NCI-H146 (cell line): ENCODE measurements at regions not wholly inside any gene's neighbourhood (a gene's known extent, or its start where the extent isn't known, plus 50 kb on each side); places are given as distances from the start of the nearest gene placed in this dataset.
"Not testable (repeated sequence)": the region's sequence is repeated elsewhere in the genome, so short reads cannot be mapped to it uniquely, and the experiment has no call there.

Experiments
- DNase-seq: peaks from one replicate; lab custom pipeline; 2025; lab: John Stamatoyannopoulos, UW

DNA sequence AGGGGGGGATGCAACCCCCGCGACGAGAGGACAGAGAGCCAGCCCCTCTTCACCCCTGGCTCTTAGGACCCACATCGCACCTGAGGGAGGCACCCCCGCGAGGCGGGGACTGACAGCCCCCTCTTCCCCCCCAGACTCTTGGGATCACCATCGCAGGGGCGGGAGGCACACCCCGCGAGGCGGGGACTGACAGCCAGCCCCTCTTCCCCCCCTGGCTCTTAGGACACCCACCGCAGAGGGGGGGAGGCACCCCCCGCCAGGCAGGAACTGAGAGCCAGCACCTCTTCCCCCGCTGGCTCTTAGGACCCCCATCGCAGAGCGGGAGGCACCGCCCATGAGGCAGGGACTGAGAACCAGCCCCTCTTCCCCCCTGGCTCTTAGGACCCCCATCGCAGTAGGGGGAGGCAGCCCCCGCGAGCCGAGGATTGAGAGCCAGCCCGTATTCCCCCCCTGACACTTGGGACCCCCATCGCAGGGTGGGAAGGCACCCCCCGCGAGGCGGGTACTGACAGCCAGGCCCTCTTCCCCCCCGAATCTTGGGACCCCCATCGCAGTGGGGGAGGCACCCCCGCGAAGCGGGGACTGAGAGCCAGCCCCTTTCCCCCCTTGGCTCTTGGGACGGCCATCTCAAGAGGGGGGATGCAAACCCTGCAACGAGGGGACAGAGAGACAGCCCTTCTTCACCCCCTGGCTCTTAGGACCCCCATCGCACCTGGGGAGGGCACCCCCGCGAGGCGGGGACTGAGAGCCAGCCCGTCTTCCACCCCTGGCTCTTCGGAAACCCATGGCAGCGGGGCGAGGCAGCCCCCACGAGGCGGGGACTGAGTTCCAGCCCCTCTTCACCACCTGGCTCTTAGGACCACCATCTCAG, 2425.1 kb upstream of the PCDH20 start:
- DNase-seq = no peak

DNA sequence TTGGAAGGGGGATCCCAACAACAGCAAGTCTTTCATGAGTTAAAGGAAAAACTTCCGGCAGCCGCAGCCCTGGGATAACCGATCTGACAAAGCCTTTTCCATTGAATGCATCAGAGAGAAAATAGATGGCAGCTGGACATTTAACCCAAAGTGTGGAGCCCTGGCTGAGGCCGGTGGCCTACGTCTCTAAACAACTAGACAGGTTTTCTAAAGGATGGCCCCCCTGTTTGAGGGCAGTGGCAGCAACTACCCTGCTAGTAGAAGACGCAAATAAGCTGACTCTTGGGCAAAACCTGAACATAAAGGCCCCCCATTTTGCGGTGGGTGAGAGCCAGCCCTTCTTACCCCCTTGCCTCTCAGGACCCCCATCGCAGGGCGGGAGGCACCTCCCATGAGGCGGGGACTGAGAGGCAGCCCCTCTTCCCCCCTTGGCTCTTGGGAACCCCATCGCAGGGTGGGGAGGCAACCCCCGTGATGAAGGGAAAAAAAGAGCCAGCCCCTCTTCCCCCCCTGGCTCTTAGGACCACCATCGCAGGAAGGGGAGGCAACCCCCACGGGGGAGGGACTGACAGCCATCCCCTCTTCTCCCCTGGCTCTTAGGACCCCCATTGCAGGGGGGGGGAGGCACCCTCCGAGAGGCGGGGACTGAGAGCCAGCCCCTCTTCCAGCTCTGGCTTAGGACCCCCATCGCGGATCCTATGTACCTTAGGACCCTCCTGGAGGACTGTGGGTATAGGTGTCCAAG, 2422.9 kb upstream of the PCDH20 start:
- DNase-seq = peak; percentile 41

DNA sequence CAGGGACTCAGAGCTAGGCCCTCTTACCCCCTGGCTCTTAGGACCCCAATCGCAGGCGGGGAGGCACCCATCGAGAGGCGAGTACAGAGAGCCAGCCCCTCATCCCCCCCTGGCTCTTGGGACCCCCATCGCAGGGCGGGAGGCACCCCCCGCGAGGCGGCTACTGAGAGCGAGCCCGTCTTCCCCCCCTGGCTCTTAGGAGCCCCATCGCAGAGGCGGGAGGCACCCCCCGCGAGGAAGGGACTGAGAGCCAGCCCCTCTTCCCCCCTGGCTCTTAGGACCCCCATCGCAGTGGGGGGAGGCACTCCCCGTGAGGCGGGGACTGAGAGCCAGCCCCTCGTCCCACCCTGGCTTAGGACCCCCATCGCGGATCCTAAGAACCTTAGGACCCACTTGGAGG, 2422.1 kb upstream of the PCDH20 start:
- DNase-seq = not testable (repeated sequence)

DNA sequence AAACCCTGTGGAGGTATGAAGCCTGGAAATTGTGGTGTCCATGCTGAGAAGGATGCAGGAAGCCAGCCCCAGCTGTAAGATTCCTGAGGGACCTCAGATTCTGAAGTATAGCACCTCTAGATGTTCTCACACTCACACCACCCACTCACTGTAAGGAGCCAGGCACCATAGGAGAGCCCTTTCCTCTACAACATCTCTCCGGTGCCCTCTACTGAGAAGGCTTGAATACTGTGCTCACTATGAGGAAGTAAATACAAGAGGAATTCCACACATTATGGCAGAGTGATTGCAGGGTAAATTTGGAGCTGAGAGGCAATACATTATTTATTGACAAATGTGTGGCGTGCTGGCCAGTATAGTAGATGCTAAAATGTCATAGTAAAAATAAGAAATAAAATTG, 2414.0 kb upstream of the PCDH20 start:
- DNase-seq = not testable (repeated sequence)

DNA sequence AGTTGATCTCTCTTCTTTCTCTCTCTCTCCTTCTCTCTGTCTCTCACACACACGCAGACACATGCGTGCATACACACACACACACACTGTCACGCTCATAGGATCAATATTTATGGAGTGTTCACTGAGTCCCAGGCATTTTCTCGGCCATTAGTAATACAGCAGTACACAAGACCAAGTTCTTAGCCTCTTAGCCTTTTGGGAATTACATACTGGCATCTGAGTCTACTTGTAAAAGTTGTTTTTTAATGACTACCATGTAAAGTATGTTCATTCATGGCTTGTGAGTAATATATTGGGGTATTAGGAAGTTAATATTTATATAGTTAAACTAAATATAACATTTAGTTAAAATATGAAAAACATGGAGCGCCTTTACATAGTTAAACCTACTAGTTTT, 2406.1 kb upstream of the PCDH20 start:
- DNase-seq = not testable (repeated sequence)

DNA sequence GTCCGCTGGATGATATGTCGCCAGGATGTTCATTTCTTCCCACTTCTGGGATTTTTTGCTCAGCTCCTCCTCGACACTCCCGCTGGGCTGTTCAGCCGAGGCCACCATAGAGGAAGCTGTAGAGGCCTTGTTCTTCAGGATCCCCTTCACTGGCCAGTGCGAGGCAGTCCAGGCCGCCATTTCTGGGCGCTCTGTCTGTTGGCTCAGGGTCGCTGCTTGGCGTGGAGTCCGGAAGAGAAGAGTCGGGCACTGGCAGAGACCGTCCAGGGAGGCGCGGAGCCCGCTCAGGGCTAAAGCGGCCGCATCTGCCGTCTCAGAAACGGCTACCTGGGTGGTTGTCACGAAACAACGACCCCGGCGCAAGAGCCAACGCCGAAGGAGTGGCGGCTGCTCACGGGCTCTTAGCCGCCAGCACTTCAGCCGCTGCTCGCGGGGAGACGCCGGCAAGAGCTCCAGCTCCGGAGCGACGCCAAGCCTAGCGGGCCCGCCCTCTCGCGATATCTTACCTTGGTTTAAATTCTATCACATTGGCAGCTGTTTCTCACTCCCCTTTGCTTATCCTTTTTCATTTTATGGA, 2395.9 kb upstream of the PCDH20 start:
- DNase-seq = peak; percentile 80

DNA sequence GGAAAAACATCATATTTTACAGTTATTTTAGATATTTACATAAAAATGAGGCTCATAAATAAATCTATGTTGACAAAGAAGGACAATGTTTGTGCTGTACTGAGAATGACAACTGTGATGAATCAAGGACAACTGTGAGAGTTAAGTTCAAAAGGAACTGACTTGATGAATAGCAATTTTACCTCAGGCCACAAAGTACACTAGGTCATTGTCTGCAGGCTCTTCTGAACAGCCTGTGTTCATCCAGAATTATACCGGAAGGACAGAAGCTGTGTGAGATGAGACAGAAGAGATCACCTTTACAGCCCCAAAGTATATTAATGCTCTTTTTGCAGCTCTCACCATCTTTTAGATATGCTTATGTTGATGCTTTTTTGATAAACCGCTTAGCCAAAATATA, 2375.5 kb upstream of the PCDH20 start:
- not testable (repeated sequence) for DNase-seq

DNA sequence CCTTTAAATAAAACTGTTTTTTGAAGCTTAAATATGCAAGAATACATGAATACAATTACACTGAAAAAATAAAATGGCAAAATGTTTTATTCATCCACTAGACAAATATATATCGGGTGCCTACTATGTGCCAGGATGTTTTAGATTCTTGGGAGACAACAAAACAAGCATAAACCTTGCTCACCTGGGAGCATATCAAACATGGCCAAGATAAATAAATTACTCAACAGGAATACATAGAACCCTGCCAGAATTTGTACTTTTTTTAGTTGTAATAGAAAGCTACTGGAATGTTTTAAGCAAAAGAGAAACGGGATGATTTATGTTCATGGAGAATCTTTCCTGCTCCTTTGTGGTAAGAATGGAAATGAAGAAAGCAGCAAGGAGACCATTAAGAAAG, 2358.5 kb upstream of the PCDH20 start:
- DNase-seq = no peak

DNA sequence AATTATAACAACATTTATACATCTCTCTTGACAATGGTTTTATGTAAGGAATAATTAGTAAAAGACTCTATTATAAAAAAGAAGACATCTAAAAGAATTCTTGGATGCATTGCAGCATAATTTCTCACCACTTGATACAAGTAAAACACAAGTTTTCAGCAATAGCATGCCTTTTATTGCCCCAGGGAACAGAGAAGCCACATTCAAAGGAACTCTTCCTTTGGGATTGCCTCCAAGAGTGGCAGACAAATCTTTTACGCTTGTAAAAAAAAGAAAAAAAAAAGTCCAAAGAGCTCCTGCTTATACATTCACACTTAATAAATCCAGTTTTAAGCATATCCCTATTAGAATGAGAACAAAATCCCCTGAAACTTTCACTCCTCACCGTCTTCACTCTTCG, 2357.8 kb upstream of the PCDH20 start:
- DNase-seq = no peak

DNA sequence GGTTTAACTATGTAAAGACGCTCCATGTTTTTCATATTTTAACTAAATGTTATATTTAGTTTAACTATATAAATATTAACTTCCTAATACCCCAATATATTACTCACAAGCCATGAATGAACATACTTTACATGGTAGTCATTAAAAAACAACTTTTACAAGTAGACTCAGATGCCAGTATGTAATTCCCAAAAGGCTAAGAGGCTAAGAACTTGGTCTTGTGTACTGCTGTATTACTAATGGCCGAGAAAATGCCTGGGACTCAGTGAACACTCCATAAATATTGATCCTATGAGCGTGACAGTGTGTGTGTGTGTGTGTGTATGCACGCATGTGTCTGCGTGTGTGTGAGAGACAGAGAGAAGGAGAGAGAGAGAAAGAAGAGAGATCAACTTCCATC, 2342.0 kb upstream of the PCDH20 start:
- DNase-seq = not testable (repeated sequence)

DNA sequence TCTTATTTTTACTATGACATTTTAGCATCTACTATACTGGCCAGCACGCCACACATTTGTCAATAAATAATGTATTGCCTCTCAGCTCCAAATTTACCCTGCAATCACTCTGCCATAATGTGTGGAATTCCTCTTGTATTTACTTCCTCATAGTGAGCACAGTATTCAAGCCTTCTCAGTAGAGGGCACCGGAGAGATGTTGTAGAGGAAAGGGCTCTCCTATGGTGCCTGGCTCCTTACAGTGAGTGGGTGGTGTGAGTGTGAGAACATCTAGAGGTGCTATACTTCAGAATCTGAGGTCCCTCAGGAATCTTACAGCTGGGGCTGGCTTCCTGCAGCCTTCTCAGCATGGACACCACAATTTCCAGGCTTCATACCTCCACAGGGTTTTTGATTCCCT, 2334.2 kb upstream of the PCDH20 start:
- not testable (repeated sequence) for DNase-seq

DNA sequence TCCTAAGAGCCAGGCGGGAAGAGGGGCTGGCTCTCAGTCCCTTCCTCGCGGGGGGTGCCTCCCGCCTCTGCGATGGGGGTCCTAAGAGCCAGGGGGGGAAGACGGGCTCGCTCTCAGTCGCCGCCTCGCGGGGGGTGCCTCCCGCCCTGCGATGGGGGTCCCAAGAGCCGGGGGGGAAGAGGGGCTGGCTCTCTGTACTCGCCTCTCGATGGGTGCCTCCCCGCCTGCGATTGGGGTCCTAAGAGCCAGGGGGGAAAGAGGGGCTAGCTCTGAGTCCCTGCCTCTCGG, 2326.1 kb upstream of the PCDH20 start:
- not testable (repeated sequence) for DNase-seq

DNA sequence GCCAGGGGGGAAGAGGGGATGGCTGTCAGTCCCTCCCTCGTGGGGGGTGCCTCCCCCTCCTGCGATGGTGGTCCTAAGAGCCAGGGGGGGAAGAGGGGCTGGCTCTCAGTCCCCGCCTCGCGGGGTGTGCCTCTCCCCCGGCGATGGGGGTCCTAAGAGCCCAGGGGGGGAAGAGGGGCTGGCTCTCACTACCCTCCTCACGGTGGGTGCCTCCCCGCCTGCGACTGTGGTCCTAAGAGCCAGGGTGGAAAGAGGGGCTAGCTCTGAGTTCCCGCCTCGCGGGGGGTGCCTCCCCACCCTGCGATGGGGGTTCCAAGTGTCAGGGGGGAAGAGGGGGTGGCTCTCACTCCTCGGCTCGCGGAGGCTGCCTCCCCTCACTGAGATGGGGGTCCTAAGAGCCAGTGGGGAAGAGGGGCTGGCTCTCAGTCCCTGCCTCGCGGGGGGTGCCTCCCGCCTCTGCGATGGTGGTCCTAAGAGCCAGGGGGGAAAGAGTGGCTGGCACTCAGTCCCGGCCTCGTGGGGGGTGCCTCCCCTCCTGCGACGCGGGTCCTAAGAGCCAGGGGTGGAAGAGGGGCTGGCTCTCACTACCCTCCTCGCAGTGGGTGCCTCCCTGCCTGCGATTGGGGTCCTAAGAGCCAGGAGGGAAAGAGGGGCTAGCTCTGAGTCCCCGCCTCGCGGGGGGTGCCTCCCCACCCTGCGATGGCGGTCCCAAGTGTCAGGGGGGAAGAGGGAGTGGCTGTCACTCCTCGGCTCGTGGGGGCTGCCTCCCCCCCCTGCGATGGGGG, 2325.6 kb upstream of the PCDH20 start:
- DNase-seq = no peak

DNA sequence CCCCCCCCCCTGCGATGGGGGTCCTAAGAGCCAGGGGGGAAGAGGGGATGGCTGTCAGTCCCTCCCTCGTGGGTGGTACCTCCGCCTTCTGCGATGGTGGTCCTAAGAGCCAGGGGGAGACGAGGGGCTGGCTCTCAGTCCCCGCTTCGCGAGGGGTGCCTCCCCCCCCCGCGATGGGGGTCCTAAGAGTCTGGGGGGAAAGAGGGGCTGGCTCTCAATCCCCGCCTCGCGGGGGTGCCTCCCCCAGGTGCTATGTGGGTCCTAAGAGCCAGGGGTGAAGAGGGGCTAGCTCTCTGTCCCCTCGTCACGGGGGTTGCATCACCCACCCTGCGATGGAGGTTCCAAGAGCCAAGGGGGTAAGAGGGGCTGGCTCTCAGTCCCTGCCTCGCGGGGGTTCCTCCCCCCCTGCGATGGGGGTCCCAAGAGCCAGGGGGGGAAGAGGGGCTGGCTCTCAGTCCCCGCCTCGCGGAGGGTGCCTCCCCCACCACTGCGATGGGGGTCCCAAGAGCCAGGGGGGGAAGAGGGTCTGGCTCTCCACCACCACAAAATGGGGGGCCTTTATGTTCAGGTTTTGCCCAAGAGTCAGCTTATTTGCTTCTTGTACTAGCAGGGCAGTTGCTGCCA, 2323.6 kb upstream of the PCDH20 start:
- DNase-seq = not testable (repeated sequence)

DNA sequence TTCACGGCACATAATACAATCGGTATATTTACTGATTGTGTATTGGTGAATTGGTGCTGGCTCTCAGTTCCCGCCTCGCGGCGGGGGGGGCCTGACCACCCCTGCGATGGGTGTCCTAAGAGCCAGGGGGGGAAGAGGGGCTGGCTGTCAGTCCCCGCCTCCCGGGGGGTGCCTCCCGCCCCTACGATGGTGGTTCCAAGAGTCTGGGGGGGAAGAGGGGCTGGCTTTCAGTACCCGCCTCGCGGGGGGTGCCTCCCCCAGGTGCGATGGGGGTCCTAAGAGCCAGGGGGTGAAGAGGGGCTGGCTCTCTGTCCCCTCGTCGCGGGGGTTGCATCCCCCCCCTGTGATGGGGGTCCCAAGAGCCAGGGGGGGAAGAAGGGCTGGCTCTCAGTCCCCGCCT, 2321.8 kb upstream of the PCDH20 start:
- no peak for DNase-seq

DNA sequence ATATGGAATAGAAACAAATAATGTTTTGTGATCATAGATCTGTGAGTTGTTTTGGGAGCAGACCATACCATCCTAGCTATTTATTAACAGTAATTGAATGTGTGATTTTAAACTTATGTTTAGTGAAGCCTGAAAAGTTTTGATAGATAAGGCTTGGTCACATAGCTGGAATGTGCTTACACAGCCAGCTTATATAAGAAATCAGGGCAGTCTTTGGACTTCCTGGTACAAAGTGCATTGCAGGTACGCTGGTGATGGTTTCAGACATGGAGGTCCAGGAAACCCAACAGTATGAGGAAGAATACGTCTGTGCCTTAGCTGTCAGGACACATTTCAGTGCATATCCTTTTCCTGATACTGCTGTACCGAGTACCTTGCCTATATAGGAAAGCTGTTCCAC, 2316.2 kb upstream of the PCDH20 start:
- no peak for DNase-seq

DNA sequence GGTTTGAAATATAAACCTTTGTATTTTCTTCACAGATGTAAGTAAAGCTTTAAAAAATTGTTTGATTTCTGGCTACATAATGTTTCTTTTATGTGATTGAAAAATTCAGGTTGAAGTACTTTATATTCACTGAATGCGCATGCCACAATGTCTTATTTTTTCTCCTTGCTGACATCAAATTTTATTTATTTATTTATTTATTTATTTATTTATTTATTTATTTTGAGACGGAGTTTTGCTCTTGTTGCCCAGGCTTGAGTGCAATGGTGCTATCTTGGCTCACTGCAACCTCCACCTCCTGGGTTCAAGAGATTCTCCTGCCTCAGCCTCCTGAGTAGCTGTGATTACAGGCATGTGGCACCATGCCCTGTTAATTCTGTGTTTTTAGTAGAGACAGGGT, 2296.5 kb upstream of the PCDH20 start:
- DNase-seq = not testable (repeated sequence)

DNA sequence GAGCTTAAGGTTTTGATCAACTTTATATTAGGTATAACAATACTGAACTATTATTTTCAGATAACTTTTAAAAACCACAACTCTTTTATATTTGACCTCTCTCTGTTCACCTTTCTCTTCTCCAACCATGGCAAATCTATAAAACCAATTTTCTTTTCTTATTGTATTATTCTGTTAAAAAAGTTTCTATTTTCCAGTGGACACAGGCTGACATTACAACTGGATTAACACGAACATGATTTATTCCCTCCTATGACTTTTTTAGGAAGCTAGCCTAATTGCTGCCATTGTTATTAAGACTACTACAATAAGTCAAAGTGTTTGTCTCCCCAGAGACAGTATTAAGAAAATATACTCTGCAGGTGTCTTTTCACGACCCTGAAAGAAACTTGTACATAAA, 2291.1 kb upstream of the PCDH20 start:
- DNase-seq = no peak

DNA sequence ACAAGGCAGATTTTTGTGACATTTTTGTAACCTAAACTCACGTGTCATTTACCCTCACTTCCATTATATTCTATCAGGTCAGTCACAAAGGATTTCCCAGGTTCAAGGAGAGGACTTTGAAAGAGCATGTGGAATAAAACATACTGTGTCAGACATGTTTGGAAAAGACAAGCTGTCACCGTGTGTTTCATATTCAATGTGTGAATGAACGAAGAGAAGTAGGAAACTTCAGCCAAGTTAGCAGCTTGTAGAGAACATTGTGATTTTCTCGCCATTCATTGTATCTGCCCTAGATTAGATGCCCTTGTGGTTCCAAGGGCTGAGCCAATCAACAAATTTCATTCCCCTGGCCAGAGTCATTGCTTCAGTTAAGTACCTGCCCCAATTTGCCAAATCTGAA, 2288.9 kb upstream of the PCDH20 start:
- no peak for DNase-seq

DNA sequence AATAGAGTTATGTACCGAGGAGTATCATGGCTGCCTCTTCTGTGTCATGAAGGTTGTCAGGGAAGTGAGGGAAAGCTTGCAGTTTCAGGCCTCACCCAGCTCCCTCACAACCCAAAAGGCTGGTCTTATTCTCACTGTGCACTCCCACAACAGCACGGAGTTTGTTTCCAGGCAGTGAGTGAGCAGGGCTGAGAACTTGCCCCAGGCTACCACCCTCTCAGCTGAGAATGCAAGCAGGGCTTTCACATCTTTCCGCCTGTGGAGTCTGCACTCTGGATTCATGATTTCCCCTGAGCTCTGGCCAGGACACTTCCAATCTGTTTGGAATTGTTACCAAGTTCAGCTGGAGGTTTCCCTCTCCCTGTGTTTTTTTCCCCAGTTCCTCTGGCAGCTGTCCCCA, 2284.7 kb upstream of the PCDH20 start:
- DNase-seq = no peak

DNA sequence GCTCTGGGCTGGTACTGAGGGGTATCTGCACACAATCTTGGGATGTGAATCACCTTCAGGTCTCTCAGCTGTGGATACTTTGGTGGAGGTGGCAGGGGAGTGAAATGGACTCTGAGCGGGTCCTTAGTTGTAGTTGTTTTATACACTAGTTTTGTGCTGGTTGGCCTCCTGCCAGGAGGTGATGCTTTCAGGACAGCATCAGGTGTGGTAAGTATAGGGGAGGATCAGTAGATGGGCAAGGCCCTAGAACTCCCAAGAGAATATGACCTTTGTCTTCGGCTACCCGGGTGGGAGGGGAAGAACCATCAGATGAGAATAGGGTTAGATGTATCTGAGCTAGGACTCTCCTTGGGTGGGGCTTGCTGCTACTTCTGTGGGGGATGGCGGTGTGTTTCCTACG, 2284.3 kb upstream of the PCDH20 start:
- DNase-seq = no peak

DNA sequence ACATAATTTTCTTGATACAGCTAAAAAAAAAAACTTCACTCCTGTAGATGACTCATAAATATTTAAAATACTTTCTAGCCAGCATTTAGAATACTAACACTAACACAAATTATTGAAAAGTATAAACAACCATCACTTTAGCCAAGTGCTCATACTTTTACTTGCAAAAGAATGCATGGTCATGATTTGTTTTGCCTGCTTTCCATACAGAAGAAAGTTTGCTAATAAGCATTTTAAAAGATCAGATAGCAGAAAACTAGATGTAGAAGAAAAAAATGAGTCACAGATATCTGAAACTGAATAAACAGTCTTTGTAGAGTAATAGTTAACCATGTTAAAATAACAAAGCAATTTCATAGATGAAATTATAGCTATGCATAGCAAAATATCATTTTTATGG, 2280.4 kb upstream of the PCDH20 start:
- no peak for DNase-seq
